Large intestine (tissue), 3 donors: ENCODE measurements at regions not wholly inside any gene's neighbourhood (a gene's known extent, or its start where the extent isn't known, plus 50 kb on each side); places are given as distances from the start of the nearest gene placed in this dataset.

Source experiments
- DNase-seq, 2 donors: peaks; one replicate each; pipeline versions ENCODE4 v3.0.0 to v3.0.0-alpha.2; 2013
- H3K27ac ChIP-seq: one replicate; pipeline ENCODE4 v1.5.1; 2013; ENCODE audit warnings: low read length
- H3K27me3 ChIP-seq: 2 replicates; pipeline ENCODE4 v1.6.1; 2013; ENCODE audit warnings: low read length; ENCODE audit not compliant: control insufficient read depth, insufficient read depth
- H3K36me3 ChIP-seq: 2 replicates; pipeline ENCODE4 v1.6.1; 2013; ENCODE audit warnings: low read length; ENCODE audit not compliant: control insufficient read depth, insufficient read depth
- H3K4me1 ChIP-seq: one replicate; pipeline ENCODE4 v1.6.1; 2013; ENCODE audit warnings: low read length; ENCODE audit not compliant: control insufficient read depth, insufficient read depth
- H3K4me3 ChIP-seq: one replicate; pipeline ENCODE4 v1.5.1; 2013; ENCODE audit warnings: low read length
- H3K9me3 ChIP-seq: one replicate; pipeline ENCODE4 v1.6.1; 2013; ENCODE audit warnings: mild to moderate bottlenecking, low read depth, low read length, moderate library complexity; ENCODE audit not compliant: control insufficient read depth
- WGBS: methylation state at CpG from one replicate; pipeline ENCODE4 v1.1.5; 2013; ENCODE audit warnings: low lambda C conversion rate; ENCODE audit not compliant: insufficient coverage; 5-methylcytosine and 5-hydroxymethylcytosine counted together

GRCh38 chr19:29303069-29303718 lies 90.2 kb upstream of the UQCRFS1 start:
- Histone ChIP-seq H3K27me3 (no peaks in the 10 kb centered on the region), H3K36me3 (no peaks in the 10 kb centered on the region), H3K4me3 (no peak overlapping the region), H3K27ac (no peak overlapping the region), H3K9me3 (no peaks in the 10 kb centered on the region), H3K4me1 (no peaks in the 10 kb centered on the region)
- no peak for DNase-seq
- WGBS: 90% methylated on average over 2 of the region's 11 CpGs

- Histone ChIP-seq H3K27me3 (peaks cover 2% of the 10 kb centered on the region), H3K4me1 (no peaks in the 10 kb centered on the region), H3K9me3 (no peaks in the 10 kb centered on the region), H3K36me3 (no peaks in the 10 kb centered on the region), H3K27ac (no peak overlapping the region), H3K4me3 (no peak overlapping the region)
- WGBS: no CpG with 5 or more reads among the region's 5 CpGs
- no peak for DNase-seq
Observed at GRCh38 chr19:29303719-29304090, 90.8 kb upstream of the UQCRFS1 start.

- peaks cover 13% of the 10 kb centered on the region for H3K27me3 ChIP-seq
- no peaks in the 10 kb centered on the region for H3K36me3 ChIP-seq
- no peak overlapping the region for H3K27ac ChIP-seq
- no peak overlapping the region for H3K4me3 ChIP-seq
- H3K9me3 ChIP-seq: no peaks in the 10 kb centered on the region
- H3K4me1 ChIP-seq: no peaks in the 10 kb centered on the region
- WGBS: 78% methylated on average over 1 of the region's 1 CpG
- no peak for DNase-seq
Observed at GRCh38 chr19:29305268-29305667, 92.3 kb upstream of the UQCRFS1 start.

GRCh38 chr19:29308977-29309590 lies 96.1 kb upstream of the UQCRFS1 start:
- no peaks in the 10 kb centered on the region for H3K36me3 ChIP-seq
- no peaks in the 10 kb centered on the region for H3K9me3 ChIP-seq
- DNase-seq: no peak
- no peak overlapping the region for H3K4me3 ChIP-seq
- H3K27me3 ChIP-seq: peaks cover 13% of the 10 kb centered on the region
- no peaks in the 10 kb centered on the region for H3K4me1 ChIP-seq
- WGBS: no CpG with 5 or more reads among the region's 12 CpGs
- no peak overlapping the region for H3K27ac ChIP-seq

GRCh38 chr19:29309637-29310036 lies 96.7 kb upstream of the UQCRFS1 start:
- no peak overlapping the region for H3K4me3 ChIP-seq
- H3K27me3 ChIP-seq: peaks cover 13% of the 10 kb centered on the region
- no CpG with 5 or more reads among the region's 9 CpGs for WGBS
- DNase-seq: no peak
- H3K36me3 ChIP-seq: no peaks in the 10 kb centered on the region
- no peaks in the 10 kb centered on the region for H3K9me3 ChIP-seq
- no peaks in the 10 kb centered on the region for H3K4me1 ChIP-seq
- H3K27ac ChIP-seq: no peak overlapping the region

GRCh38 chr19:29311191-29311790 lies 98.3 kb upstream of the UQCRFS1 start:
- no peak for DNase-seq
- Histone ChIP-seq H3K9me3 (no peaks in the 10 kb centered on the region), H3K36me3 (no peaks in the 10 kb centered on the region), H3K4me3 (no peak overlapping the region), H3K27me3 (peaks cover 13% of the 10 kb centered on the region), H3K4me1 (no peaks in the 10 kb centered on the region), H3K27ac (no peak overlapping the region)
- no CpG with 5 or more reads among the region's 14 CpGs for WGBS

GRCh38 chr19:29315556-29316190 lies 102.7 kb upstream of the UQCRFS1 start:
- H3K27me3 ChIP-seq: no peaks in the 10 kb centered on the region
- no peak overlapping the region for H3K4me3 ChIP-seq
- no peaks in the 10 kb centered on the region for H3K9me3 ChIP-seq
- no peak overlapping the region for H3K27ac ChIP-seq
- no peaks in the 10 kb centered on the region for H3K36me3 ChIP-seq
- no peak for DNase-seq
- WGBS: 80% methylated on average over 1 of the region's 4 CpGs
- H3K4me1 ChIP-seq: no peaks in the 10 kb centered on the region

GRCh38 chr19:29318581-29318980 lies 105.6 kb upstream of the UQCRFS1 start:
- Histone ChIP-seq H3K9me3 (no peaks in the 10 kb centered on the region), H3K4me1 (no peaks in the 10 kb centered on the region), H3K27ac (no peak overlapping the region), H3K27me3 (no peaks in the 10 kb centered on the region), H3K4me3 (no peak overlapping the region), H3K36me3 (no peaks in the 10 kb centered on the region)
- DNase-seq: no peak
- WGBS: no CpG with 5 or more reads among the region's 6 CpGs

GRCh38 chr19:29320086-29320485 lies 107.1 kb upstream of the UQCRFS1 start:
- Histone ChIP-seq H3K27me3 (no peaks in the 10 kb centered on the region), H3K27ac (no peak overlapping the region), H3K4me3 (no peak overlapping the region), H3K36me3 (no peaks in the 10 kb centered on the region), H3K9me3 (no peaks in the 10 kb centered on the region), H3K4me1 (no peaks in the 10 kb centered on the region)
- WGBS: no CpG with 5 or more reads among the region's 5 CpGs
- DNase-seq: no peak

GRCh38 chr19:29320618-29321017 lies 107.7 kb upstream of the UQCRFS1 start:
- no peak for DNase-seq
- Histone ChIP-seq H3K4me3 (no peak overlapping the region), H3K27me3 (no peaks in the 10 kb centered on the region), H3K36me3 (no peaks in the 10 kb centered on the region), H3K27ac (no peak overlapping the region), H3K9me3 (no peaks in the 10 kb centered on the region), H3K4me1 (no peaks in the 10 kb centered on the region)
- WGBS: no CpG with 5 or more reads among the region's 7 CpGs
